ENCODE measurements at regions not wholly inside any gene's neighbourhood (a gene's known extent, or its start where the extent isn't known, plus 50 kb on each side); places are given as distances from the start of the nearest gene placed in this dataset.

- Histone ChIP-seq H3K79me2 (ENCODE audit: insufficient read depth) (no peaks in the 10 kb centered on the region), H3K27me3 (replicated peaks; ENCODE audit: insufficient read depth) (no peaks in the 10 kb centered on the region), H3K9ac (no peak overlapping the region), H3K4me3 (no peak overlapping the region), H3K9me2 (ENCODE audit: insufficient read depth) (no peaks in the 10 kb centered on the region), H3K36me3 (ENCODE audit: low read depth) (no peaks in the 10 kb centered on the region), H3K9me3 (ENCODE audit: low read depth) (no peaks in the 10 kb centered on the region), H4K20me1 (ENCODE audit: insufficient read depth) (no peaks in the 10 kb centered on the region), H3F3A (ENCODE audit: insufficient read depth) (no peaks in the 10 kb centered on the region), H2AFZ (no peak overlapping the region), H3K4me1 (ENCODE audit: insufficient read depth) (no peaks in the 10 kb centered on the region), H3K4me2 (ENCODE audit: unreplicated experiment) (no peak overlapping the region), H3K27ac (no peak overlapping the region)
- no peak for TF ChIP-seq EZH2 (IDR thresholded peaks at IDR 0.05; ENCODE audit: insufficient read depth, poor library complexity, severe bottlenecking)
- TF ChIP-seq EZH2phosphoT487 (IDR thresholded peaks at IDR 0.05; ENCODE audit: insufficient read depth, low read depth) = no peak
- WGBS, 2 experiments (ENCODE audit: low coverage in 1 of 2, low lambda C conversion rate in 2 of 2, missing lambda C conversion rate in 2 of 2) = 84% methylated on average over 45 to 65 of the region's 65 CpGs
- in situ Hi-C loops (cut with MboI) = no loop called here
- DNase-seq = no peak
These were observed 1195.9 kb upstream of the CHAC2 start for GRCh38 chr2:52571380-52572347.

GRCh38 chr2:52570716-52571115 is 1196.9 kb upstream of the CHAC2 start:
- in situ Hi-C loops (cut with MboI) = no loop called here
- no peaks in the 10 kb centered on the region for H3F3A ChIP-seq (ENCODE audit: insufficient read depth)
- no peak overlapping the region for H3K4me3 ChIP-seq
- H3K27me3 ChIP-seq (replicated peaks; ENCODE audit: insufficient read depth) = no peaks in the 10 kb centered on the region
- no peak overlapping the region for H2AFZ ChIP-seq
- DNase-seq = no peak
- no peaks in the 10 kb centered on the region for H3K79me2 ChIP-seq (ENCODE audit: insufficient read depth)
- H3K4me2 ChIP-seq (ENCODE audit: unreplicated experiment) = no peak overlapping the region
- no peaks in the 10 kb centered on the region for H3K4me1 ChIP-seq (ENCODE audit: insufficient read depth)
- H3K9me2 ChIP-seq (ENCODE audit: insufficient read depth) = no peaks in the 10 kb centered on the region
- TF ChIP-seq EZH2 (IDR thresholded peaks at IDR 0.05; ENCODE audit: insufficient read depth, poor library complexity, severe bottlenecking) (no peak), EZH2phosphoT487 (IDR thresholded peaks at IDR 0.05; ENCODE audit: insufficient read depth, low read depth) (no peak)
- no peaks in the 10 kb centered on the region for H3K36me3 ChIP-seq (ENCODE audit: low read depth)
- H3K9me3 ChIP-seq (ENCODE audit: low read depth) = no peaks in the 10 kb centered on the region
- H3K9ac ChIP-seq = no peak overlapping the region
- H4K20me1 ChIP-seq (ENCODE audit: insufficient read depth) = no peaks in the 10 kb centered on the region
- WGBS, 2 experiments (ENCODE audit: low coverage in 1 of 2, low lambda C conversion rate in 2 of 2, missing lambda C conversion rate in 2 of 2) = 84 to 86% methylated on average over 18 to 19 of the region's 19 CpGs
- no peak overlapping the region for H3K27ac ChIP-seq

- in situ Hi-C loops (cut with MboI) = no loop called here
- Histone ChIP-seq H3K9ac (no peak overlapping the region), H3K9me2 (ENCODE audit: insufficient read depth) (no peaks in the 10 kb centered on the region), H2AFZ (no peak overlapping the region), H3K27me3 (replicated peaks; ENCODE audit: insufficient read depth) (no peaks in the 10 kb centered on the region), H4K20me1 (ENCODE audit: insufficient read depth) (no peaks in the 10 kb centered on the region), H3K4me2 (ENCODE audit: unreplicated experiment) (no peak overlapping the region), H3K4me1 (ENCODE audit: insufficient read depth) (no peaks in the 10 kb centered on the region), H3K27ac (no peak overlapping the region), H3K9me3 (ENCODE audit: low read depth) (no peaks in the 10 kb centered on the region), H3K36me3 (ENCODE audit: low read depth) (no peaks in the 10 kb centered on the region), H3K79me2 (ENCODE audit: insufficient read depth) (no peaks in the 10 kb centered on the region), H3K4me3 (no peak overlapping the region), H3F3A (ENCODE audit: insufficient read depth) (no peaks in the 10 kb centered on the region)
- TF ChIP-seq EZH2 (IDR thresholded peaks at IDR 0.05; ENCODE audit: insufficient read depth, poor library complexity, severe bottlenecking) (no peak), EZH2phosphoT487 (IDR thresholded peaks at IDR 0.05; ENCODE audit: insufficient read depth, low read depth) (no peak)
- 8 to 10% methylated on average over 3 of the region's 3 CpGs for WGBS, 2 experiments (ENCODE audit: low coverage in 1 of 2, low lambda C conversion rate in 2 of 2, missing lambda C conversion rate in 2 of 2)
- DNase-seq = no peak
These were observed 1204.5 kb upstream of the CHAC2 start for GRCh38 chr2:52563151-52563550.

GRCh38 chr2:52558265-52558664 is 1209.3 kb upstream of the CHAC2 start:
- no peaks in the 10 kb centered on the region for H3K27me3 ChIP-seq (replicated peaks; ENCODE audit: insufficient read depth)
- no peaks in the 10 kb centered on the region for H3K79me2 ChIP-seq (ENCODE audit: insufficient read depth)
- no peak overlapping the region for H2AFZ ChIP-seq
- DNase-seq = no peak
- H3K4me1 ChIP-seq (ENCODE audit: insufficient read depth) = no peaks in the 10 kb centered on the region
- no peak overlapping the region for H3K4me2 ChIP-seq (ENCODE audit: unreplicated experiment)
- in situ Hi-C loops (cut with MboI) = no loop called here
- TF ChIP-seq EZH2phosphoT487 (IDR thresholded peaks at IDR 0.05; ENCODE audit: insufficient read depth, low read depth) (no peak), EZH2 (IDR thresholded peaks at IDR 0.05; ENCODE audit: insufficient read depth, poor library complexity, severe bottlenecking) (no peak)
- no peak overlapping the region for H3K27ac ChIP-seq
- no peaks in the 10 kb centered on the region for H3F3A ChIP-seq (ENCODE audit: insufficient read depth)
- no peaks in the 10 kb centered on the region for H3K36me3 ChIP-seq (ENCODE audit: low read depth)
- no peaks in the 10 kb centered on the region for H3K9me3 ChIP-seq (ENCODE audit: low read depth)
- H3K9ac ChIP-seq = no peak overlapping the region
- 23 to 30% methylated on average over 3 of the region's 3 CpGs for WGBS, 2 experiments (ENCODE audit: low coverage in 1 of 2, low lambda C conversion rate in 2 of 2, missing lambda C conversion rate in 2 of 2)
- H3K9me2 ChIP-seq (ENCODE audit: insufficient read depth) = no peaks in the 10 kb centered on the region
- H3K4me3 ChIP-seq = no peak overlapping the region
- H4K20me1 ChIP-seq (ENCODE audit: insufficient read depth) = no peaks in the 10 kb centered on the region

Measured in GM23248 (cell line).